ENCODE measurements at regions not wholly inside any gene's neighbourhood (a gene's known extent, or its start where the extent isn't known, plus 50 kb on each side); places are given as distances from the start of the nearest gene placed in this dataset.

DNA sequence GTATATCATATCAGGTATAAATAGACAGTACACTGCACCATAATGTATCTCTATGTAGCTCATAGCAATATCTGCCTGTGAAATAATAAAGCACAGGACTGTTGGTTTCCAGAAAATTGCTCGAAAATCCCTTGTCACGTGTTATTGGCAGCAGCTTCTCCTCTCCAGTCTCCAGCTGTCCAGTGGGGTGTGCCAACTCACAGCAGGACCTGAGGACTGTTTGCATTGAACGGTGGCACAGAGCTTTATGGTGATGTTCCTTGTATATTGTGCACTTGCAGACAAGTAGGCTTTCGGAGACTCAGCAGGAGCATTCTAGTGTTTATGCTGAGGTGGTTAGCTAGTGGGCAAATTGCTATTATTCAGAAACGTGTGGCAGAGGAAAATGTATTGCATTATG is 182.2 kb upstream of the ATP5MC3 start:
- TF ChIP-seq, protein P1, sequence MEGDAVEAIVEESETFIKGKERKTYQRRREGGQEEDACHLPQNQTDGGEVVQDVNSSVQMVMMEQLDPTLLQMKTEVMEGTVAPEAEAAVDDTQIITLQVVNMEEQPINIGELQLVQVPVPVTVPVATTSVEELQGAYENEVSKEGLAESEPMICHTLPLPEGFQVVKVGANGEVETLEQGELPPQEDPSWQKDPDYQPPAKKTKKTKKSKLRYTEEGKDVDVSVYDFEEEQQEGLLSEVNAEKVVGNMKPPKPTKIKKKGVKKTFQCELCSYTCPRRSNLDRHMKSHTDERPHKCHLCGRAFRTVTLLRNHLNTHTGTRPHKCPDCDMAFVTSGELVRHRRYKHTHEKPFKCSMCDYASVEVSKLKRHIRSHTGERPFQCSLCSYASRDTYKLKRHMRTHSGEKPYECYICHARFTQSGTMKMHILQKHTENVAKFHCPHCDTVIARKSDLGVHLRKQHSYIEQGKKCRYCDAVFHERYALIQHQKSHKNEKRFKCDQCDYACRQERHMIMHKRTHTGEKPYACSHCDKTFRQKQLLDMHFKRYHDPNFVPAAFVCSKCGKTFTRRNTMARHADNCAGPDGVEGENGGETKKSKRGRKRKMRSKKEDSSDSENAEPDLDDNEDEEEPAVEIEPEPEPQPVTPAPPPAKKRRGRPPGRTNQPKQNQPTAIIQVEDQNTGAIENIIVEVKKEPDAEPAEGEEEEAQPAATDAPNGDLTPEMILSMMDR (IDR thresholded peaks at IDR 0.05; ENCODE audit: insufficient read depth, low read length) = no peak
- TF ChIP-seq GABPA (IDR thresholded peaks at IDR 0.05; ENCODE audit: low read depth) = no peak
- TF ChIP-seq POLR2AphosphoS5 (IDR thresholded peaks at IDR 0.05; ENCODE audit: low read depth) = no peak
- TF ChIP-seq, protein P2, sequence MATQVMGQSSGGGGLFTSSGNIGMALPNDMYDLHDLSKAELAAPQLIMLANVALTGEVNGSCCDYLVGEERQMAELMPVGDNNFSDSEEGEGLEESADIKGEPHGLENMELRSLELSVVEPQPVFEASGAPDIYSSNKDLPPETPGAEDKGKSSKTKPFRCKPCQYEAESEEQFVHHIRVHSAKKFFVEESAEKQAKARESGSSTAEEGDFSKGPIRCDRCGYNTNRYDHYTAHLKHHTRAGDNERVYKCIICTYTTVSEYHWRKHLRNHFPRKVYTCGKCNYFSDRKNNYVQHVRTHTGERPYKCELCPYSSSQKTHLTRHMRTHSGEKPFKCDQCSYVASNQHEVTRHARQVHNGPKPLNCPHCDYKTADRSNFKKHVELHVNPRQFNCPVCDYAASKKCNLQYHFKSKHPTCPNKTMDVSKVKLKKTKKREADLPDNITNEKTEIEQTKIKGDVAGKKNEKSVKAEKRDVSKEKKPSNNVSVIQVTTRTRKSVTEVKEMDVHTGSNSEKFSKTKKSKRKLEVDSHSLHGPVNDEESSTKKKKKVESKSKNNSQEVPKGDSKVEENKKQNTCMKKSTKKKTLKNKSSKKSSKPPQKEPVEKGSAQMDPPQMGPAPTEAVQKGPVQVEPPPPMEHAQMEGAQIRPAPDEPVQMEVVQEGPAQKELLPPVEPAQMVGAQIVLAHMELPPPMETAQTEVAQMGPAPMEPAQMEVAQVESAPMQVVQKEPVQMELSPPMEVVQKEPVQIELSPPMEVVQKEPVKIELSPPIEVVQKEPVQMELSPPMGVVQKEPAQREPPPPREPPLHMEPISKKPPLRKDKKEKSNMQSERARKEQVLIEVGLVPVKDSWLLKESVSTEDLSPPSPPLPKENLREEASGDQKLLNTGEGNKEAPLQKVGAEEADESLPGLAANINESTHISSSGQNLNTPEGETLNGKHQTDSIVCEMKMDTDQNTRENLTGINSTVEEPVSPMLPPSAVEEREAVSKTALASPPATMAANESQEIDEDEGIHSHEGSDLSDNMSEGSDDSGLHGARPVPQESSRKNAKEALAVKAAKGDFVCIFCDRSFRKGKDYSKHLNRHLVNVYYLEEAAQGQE (IDR thresholded peaks at IDR 0.05; ENCODE audit: insufficient replicate concordance, low read depth) = no peak

All from HL-60 (cell line).